Fibroblast of upper back skin (primary cell): ENCODE measurements at regions not wholly inside any gene's neighbourhood (a gene's known extent, or its start where the extent isn't known, plus 50 kb on each side); places are given as distances from the start of the nearest gene placed in this dataset.
"Not testable (repeated sequence)": the region's sequence is repeated elsewhere in the genome, so short reads cannot be mapped to it uniquely, and the experiment has no call there.

Source experiments
- DNase-seq: peaks from one replicate; pipeline ENCODE4 v3.0.0-alpha.2; 2013

DNA sequence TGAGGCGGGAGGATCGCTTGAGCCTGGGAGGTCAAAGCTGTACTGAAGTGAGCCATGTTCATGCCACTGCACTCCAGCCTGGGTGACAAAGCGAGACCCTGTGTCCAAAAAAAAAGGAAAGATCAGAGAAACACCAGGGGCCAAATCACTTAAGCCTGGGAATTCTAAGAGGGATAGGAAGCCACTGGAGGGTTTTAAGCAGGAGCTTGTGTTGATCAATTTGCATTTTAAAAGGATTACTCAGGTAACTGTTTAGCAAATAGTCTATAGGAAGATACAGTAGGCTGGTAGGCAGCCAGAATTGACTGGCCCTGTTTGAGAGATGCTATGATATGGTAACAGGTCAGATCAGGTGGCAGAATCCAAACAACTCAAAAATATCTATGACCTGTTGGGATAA lies 162.7 kb downstream of the SPTSSA start:
- no peak for DNase-seq

DNA sequence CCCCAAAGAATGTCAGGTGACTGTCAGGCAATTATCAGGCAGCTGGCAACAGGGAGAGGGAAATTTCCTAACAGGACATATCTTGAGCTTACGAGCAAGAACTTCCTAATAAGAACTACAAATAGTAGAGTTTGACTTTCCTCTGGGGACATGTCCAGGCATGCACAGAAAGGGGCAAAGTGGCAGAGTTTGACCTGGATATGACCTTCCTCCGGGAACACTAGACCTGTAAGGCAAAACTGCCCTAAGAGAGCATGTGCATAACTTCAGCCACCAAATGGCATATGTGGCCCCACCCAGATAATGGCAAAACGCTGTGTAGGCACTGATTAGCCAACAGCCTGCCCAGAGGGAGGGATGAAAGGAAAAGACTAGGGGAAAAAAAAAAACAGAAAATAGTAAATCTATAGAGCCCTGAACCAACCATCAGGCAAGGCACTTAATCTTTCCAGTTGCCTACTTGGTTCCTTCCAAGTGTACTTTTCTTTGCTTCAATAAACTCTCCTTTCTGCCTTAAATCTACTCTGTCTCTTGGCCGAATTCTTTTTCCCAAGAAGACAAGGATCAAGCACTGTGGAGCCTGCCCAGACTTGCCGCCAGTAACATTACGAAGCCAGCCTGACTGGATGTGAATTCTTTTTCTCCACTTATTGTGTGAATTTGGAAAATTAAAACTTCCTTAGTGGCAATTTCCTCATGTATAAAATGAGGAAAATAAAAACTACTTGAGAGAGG lies 164.1 kb downstream of the SPTSSA start:
- no peak for DNase-seq

DNA sequence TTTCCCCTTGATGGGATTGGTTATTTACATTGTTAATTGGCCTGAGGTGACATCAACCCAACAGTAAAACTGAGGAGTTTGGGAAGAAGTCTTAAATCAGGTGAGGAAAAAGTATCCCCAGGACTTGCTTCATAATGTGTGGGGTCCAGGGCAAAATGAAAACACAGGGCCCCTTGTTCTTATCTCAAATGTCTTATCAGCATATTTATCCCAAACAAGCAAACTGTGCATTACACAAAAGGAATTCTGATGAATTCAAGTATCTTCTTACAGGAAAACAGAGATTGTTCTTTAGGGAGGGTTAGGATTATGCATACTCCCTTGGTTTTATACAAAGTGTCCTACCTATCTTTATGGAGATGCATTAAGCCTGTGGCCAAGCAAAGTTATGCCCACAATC lies 178.4 kb downstream of the SPTSSA start:
- DNase-seq, result no peak

DNA sequence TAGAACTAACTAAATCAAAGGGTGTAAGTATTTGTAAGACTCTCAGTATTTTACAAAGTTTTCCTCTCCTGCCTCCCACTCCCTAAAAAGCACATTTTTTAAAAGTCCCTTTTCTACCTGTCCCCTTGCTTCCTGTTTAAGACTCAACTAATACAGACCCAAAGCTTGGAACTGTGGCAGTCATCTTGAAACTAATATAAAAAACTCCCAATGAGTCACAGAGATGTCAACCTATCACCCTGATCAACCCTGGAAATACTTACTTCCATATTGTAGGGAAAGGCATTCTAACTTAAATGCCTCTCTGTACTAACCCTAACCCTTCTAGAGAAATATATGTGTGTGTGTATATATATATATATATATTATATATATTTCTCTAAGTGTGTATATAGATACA lies 184.8 kb downstream of the SPTSSA start:
- no peak for DNase-seq

DNA sequence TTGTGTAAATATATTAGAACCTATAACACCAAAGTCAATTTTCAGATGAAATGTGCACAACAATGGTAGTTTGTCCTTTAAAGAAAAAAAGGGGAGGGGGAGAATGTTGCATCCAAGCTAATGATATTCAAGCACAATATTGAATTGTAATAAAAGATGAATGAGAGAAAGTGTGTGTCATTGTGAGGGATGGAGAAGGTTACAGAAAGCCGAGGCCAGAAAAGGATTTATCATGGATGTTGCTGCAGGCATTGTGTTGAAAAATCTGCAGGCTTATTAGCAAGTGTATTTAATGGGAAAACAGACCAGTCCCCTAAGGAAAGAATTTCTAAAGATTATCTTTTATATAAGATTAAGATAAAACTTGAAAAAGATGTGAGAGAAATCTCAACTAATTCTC lies 186.5 kb downstream of the SPTSSA start:
- DNase-seq, result no peak

DNA sequence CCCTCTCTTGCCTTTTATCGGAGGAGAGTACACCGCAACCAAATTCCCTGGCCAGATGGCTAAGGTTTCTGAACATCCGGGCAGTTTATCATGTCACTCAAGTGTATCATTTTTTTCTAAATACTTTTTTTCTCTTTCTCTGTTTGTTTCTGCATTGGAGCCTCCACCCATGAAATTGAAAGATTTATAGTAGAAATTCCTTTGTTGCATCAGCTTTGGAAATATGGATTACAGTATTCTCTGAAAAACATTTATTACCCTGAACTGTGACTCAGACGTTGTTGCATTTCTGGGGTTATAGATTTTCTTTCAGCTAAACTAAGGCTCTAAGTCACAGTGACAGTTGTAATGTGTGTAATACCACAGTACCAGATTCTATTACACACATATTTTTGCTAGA lies 187.0 kb downstream of the SPTSSA start:
- peak; percentile 64 for DNase-seq

DNA sequence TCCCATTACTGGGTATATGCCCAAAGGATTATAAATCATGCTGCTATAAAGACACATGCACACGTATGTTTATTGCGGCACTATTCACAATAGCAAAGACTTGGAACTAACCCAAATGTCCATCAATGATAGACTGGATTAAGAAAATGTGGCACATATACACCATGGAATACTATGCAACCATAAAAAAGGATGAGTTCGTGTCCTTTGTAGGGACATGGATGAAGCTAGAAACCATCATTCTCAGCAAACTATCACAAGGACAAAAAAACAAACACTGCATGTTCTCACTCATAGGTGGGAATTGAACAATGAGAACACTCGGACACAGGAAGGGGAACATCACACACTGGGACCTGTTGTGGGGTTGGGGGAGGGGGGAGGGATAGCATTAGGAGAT lies 188.3 kb downstream of the SPTSSA start:
- not testable (repeated sequence) for DNase-seq

DNA sequence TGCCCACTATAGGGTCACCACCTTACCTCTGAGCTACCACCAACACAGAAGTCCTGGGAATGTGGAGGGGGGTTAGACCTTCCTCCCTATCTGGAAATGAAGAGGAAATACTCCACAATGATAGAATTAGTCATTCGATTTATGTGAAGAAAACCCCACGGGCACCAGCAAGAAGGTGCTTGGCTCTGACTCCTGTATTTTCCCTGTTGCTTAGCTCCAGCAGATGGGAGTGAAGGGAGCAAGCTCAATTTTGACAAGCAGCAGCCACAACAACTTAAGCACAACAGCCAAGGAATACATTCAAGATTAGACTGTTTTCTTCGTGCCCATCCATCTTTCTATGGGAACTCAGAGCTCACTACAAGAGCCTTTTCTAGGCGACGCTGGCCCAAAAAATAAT lies 191.7 kb downstream of the SPTSSA start:
- no peak for DNase-seq

DNA sequence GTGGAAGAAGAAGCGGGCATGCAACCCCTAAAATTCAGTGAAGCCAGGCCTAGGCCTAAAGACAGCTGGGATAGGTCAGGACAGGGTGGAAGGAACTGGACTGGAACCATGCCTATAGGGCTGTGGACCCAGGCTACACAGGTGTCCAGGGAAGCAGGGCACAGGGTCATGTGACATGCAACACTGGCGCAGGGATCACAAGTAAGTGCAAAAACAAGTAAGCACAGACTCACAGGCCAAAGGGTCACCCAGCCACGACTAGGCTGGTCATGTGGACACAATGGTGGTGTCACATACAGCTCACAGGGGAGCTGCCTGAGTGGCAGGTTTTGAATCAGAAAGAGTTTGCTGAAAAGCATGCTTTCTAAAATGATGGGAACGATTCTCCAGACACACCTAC lies 195.7 kb downstream of the SPTSSA start:
- DNase-seq, result no peak

DNA sequence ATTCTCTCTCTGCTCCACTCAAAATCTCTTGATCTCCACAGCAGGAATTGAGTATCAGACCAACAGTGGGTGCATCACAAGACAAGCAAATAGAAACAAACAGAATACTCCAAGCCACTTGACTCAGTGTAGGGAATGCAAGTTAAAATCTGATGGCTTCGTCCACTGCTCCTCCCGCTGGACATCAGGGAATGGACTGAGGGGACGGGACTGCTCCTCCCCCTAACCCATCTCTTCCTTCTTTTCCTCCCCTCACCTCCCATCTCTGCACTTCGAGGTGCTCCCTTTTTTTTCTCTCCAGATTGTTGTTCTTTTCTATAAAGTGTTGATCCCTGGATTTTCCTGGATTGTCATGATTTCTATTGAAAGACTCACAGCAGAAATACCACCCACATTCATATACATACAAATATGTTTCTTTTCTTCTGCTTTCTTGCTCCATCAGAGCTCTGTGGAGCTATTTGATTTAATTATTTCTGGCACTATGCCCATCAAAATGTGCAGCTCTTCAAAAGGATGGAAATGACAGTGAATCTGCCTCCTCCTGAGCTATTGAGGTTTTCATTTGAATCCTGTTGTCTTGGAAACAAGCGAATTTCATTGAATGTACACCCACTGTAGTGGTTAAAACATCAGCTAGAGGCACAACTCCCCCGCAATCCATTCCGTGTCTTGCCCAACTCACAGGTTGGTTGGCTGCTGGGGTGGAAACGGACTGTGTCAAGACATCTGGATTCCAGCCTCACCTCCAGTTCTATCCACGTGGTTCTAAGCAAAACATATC lies 199.7 kb downstream of the SPTSSA start:
- DNase-seq, result no peak

DNA sequence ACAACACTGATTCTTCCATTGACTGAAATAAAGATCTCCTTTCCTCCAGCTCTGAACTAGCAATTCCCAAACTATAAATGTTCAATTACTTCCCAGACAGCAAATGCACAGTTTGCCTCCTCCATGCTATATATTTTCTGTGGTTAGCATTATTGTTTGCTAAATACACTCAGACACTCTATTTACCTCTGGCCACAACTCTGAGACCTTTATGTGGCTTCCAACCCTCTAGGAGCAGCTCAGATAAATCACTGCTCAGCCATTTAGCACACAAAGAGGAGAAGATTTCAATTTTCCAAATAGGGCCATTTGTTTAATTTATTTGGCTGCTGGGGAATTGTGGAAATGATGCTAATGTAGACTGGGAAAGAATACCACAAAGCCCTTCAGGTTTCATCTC lies 202.0 kb downstream of the SPTSSA start:
- DNase-seq, result no peak

DNA sequence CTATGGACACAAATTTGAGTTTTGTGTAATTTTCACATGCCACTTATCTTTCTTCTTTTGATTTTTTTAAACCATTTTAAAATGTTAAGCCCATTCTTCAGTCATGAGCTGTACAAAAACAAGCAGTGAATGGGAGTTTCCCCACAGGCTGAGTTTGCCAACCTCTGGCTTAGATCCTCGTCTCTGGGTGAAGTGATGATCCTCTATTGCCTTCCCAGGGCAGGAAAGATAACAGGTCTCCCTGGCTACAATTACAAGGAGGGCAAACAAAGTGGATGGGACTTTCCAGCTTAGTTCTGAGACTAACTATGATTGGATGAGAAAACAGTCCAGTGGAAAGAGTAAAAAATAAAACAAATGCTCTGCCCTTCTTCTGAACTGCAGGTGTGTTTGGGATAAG lies 203.7 kb downstream of the SPTSSA start:
- no peak for DNase-seq

DNA sequence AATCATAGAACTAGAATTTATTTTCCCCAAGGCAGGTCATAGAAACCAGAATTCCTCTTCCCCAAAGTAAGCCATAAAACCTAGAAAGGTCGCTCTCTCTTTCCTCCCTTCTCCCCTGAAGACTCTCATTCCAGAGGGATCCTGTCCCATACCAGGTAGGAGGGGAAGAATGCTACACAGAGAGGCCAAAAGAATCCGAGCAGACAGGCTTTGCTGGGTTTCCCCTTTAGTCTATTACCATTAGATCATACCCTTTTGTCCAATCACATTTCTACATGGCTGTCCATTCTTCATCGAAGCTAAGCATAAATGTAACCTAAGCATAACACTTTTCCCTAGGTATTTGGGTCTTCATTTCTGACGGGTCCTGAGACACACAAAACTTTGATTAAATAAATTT lies 204.5 kb downstream of the SPTSSA start:
- DNase-seq, result no peak

DNA sequence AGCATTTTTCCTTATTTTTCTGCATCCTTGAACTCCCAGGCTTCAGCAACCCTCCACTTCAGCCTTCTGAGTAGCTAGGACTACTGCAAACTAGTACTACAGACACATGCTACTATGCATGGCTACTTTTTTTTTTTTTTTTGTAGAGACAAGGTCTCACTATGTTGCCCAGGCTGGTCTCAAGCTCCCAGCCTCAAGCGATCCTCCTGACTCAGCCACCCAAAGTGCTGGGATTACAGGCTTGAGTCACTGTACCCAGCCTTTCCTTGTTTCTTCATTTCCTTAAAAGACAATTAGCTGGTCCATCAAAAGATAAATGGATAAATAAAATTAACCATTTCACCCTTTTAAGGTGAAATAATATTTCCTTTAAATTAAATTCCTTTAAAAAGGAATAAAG lies 205.8 kb downstream of the SPTSSA start:
- DNase-seq, result no peak

DNA sequence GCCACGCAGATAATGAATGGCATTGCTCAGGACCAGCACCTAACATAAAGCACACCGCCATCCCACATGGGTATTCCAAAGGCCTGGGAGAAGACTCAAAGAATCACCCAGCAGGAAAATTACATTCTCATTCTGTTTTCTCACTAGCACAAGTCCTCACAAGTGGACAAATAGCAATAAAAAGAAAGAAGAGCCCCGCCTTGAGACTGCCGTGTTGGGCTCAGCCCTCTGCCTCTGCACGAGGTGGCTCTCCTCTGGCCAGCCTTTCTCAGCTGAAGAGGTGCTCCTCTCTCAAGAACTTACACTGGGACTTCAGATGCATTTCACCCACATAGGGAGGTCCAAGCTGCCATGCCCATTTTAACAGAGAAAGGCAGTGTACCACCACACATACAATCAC lies 207.5 kb downstream of the SPTSSA start:
- DNase-seq, result no peak

DNA sequence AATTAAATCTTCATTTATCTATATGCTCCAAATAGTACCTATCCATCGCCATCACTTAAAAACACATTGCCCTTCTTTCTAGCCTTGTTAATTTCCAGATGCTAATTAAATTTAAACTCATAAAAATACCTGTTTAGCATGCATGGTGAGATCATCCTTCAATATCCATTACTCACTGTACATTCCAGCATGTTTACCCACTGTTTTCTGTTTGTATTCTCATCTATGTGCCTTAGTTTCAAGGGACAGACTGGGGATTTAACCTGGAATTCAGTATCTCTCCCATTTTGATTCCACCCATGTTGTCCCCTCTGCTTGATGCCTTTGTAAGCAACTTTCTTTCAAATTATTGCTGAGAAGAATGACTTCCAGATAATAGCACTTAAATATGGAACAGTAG lies 208.0 kb downstream of the SPTSSA start:
- DNase-seq, result no peak

DNA sequence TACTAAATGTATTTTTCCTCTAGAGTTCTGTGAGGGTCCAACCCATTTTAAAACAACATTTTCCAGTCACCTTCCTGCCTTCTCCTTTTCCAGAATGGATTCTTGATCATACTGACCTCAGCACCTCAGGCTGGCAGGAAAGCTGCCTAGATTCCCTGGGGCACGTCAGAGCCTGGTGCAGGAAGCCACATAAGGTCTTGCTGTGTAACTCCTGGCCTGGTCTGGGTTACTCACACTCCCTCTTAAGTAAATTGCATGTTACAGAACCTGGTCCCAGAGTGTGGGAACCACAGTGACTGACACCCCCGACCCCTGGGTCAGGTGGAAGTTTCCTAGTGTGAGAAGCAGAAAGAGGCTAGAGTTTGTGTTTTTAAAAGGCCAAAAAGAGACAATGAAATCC lies 209.8 kb downstream of the SPTSSA start:
- no peak for DNase-seq

DNA sequence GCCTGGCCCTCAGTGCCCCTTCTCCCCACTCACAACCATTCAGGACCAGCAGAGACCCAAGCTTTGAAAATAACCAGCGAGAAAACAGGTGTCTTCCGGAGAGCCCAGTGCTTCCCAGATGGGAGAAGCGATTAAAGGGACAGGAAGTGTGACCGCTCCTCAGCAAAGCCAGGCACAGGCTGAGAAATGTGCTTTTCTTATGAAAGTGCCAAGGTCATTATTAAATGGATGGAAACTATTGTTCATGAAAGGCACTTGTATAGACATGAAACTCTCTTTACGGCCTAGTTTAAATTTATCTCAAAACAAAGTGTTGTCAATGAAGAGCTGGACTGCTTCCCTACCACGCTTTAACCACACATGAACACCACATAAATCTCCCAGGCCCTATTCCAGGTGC lies 210.4 kb downstream of the SPTSSA start:
- no peak for DNase-seq

DNA sequence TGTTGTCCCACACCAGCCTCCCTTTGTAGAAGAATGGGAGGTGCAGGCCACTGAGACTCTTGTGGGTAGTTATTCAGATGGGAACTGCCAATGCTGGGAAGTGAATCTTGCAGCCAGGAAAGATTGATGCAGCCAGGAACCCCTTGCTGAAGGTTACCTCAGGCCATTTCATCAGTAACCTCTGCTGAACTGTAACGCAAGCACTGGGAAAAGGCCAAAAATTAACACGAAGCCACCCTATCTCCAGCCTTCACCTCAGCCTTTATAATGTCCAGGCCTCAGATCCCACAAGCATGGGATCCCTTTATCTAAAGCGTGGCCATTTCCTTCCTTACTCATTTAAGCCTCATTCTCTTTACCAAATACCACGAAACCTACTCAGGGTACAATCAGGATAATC lies 211.1 kb downstream of the SPTSSA start:
- no peak for DNase-seq

DNA sequence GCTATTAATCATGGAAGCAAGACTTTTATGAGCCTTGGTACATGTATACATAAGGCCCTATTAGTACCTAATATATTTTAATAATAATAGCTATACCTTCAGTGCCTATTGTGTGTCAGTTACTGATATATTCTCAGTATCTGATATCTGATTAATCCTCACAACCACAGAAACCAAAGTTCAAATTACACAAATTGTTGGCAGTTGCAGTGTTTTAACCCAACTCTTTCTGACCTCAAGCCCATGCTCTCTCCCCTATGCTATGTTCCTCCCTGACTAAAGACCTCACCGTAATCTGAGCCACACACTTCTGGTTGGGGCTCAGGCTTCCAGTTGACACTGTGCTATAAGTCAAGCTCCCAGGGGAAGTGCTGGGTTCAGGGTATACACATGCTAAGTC lies 214.4 kb downstream of the SPTSSA start:
- no peak for DNase-seq

DNA sequence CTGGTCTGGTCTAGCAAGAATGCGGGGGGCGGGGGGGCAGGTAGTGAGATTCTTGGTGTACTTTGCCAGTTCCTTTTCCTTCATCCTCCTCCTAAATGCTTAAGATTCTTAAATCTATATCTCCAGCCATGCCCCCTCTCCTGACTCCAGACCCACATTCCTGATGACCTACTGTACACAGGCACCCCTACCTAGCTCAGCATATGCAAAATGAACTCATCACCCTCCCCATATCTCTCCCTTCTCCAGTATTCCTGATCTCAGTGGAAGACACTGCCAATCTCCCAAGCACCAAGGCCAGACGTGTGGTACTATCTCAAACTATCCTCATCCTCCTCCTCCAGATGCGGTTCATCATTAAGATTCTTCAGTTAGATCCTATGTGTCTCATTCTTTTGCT lies 215.8 kb downstream of the SPTSSA start:
- no peak for DNase-seq

DNA sequence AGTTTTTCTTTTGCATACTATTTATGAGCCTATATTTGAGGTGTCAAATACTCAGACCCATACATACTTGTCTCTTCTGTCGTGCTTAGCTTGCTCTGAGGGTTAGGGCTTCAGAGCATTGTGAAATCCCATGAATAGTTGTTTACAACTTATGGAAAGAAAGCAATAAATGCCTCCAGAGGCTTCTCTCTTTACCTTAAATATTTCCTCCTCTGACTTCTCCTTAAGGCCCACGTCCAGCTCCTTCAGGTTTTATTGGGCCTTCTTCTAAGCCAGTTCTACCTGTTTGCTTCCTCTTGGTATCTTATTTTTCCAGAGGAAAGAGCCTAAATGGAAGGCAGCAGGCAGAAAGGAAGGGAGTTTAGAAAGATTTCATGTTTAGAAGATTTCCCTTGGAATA lies 218.6 kb downstream of the SPTSSA start:
- no peak for DNase-seq

DNA sequence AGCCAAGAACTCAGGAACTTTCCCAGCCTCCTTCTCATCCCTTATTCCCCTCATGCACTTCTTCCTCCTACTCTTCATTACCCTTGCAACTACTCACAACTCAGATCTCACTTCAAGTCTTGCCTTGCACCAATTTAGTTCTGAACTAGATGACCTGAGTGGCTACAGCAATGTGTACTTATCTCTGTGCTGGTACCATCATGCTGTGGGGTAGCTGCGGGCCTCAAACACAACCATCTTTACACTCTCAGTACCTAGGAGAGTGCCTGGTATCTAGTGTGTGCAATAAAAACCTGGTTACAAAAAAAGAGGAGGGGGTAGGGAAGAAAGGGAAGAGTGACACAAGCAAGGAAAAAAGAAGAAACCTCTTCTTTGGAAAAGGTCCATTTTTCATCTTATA lies 219.0 kb downstream of the SPTSSA start:
- DNase-seq, result no peak

DNA sequence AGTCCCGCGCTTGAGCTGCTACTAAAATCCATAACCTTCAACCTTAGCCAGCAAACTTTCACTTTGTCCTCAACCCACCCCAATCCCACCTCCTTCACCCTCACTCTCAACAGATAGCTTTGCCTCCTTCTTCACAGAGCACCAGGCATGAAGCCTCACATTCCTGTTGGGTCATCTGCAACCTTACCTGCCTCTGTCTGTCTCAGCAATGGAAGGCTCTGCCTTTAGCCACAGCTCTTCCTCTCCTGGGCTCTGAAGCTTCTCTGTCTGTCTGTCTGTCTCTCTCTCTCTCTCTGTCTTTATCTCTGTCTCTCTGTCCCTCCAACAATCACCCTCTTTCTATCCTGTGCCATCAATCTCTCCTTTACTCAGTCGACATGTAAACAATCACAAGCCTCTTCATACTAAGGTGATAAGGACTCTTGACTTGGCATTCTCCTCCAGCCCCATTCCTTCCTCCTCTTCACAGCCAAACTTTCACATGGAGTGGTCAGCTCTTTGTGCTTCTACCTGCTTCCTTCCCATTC lies 220.8 kb downstream of the SPTSSA start:
- no peak for DNase-seq

DNA sequence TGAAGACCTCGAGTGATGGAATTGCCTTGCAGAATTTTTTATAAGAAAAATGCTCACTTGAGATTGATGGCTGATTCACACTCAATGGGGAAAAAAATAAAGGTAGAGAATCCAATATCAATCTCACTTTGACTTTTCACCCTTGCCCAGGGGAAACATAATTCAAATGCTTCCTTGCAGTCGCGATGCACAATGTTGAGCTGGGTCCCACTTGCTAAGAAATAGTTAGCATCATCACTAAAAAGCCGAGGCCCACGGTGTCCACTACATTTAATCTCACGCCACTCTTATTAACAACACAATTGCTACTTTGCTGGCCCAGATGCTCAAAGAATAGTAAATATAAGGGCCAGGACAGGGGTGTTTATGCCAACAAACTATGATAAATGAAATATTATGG lies 223.4 kb downstream of the SPTSSA start:
- no peak for DNase-seq
